Nephron (organoid): ENCODE measurements at regions not wholly inside any gene's neighbourhood (a gene's known extent, or its start where the extent isn't known, plus 50 kb on each side); places are given as distances from the start of the nearest gene placed in this dataset.

Experiments
- H3K27ac Mint-ChIP-seq, 3 experiments: 2 replicates each; pipeline ENCODE4 v1.8.0; 2020; ENCODE audit warnings: mixed read lengths in 3 of 3, mild to moderate bottlenecking in 2 of 3, moderate library complexity in 1 of 3
- H3K27me3 Mint-ChIP-seq: 2 replicates; pipeline ENCODE4 v1.8.0; 2021; ENCODE audit warnings: low read depth, mild to moderate bottlenecking, moderate library complexity, mixed read lengths
- H3K36me3 Mint-ChIP-seq: 2 replicates; pipeline ENCODE4 v1.8.0; 2020; ENCODE audit warnings: low read depth, mixed read lengths
- H3K4me1 Mint-ChIP-seq: 2 replicates; pipeline ENCODE4 v1.8.0; 2020; ENCODE audit warnings: mixed read lengths
- H3K4me3 Mint-ChIP-seq, 3 experiments: 2 replicates each; pipeline ENCODE4 v1.8.0; 2020; ENCODE audit warnings: mild to moderate bottlenecking in 3 of 3, mixed read lengths in 3 of 3, moderate library complexity in 2 of 3
- H3K9me3 Mint-ChIP-seq: 2 replicates; pipeline ENCODE4 v1.8.0; 2020; ENCODE audit warnings: mixed read lengths
- CTCF ChIP-seq, 3 experiments: fragments of 200-600 bp; sonication (generic); IDR thresholded peaks; one replicate each; pipeline ENCODE4 v1.5.0; 2021; ENCODE audit warnings: antibody characterized with exemption in 3 of 3; ENCODE audit not compliant: unreplicated experiment in 3 of 3

GRCh38 chr17:14437176-14437575 is 136.3 kb downstream of the HS3ST3B1 start:
- Mint-ChIP-seq H3K27ac (no peak overlapping the region), H3K4me1 (no peaks in the 10 kb centered on the region), H3K9me3 (no peaks in the 10 kb centered on the region), H3K36me3 (no peaks in the 10 kb centered on the region), H3K4me3 (no peak overlapping the region), H3K27me3 (no peaks in the 10 kb centered on the region)
- TF ChIP-seq CTCF (IDR thresholded peaks at IDR 0.05; ENCODE audit: unreplicated experiment in 3 of 3): no peak

- TF ChIP-seq CTCF (IDR thresholded peaks at IDR 0.05; ENCODE audit: unreplicated experiment in 3 of 3): no peak
- Mint-ChIP-seq H3K27me3 (no peaks in the 10 kb centered on the region), H3K4me1 (no peaks in the 10 kb centered on the region), H3K4me3 (no peak overlapping the region), H3K9me3 (no peaks in the 10 kb centered on the region), H3K36me3 (no peaks in the 10 kb centered on the region), H3K27ac (no peak overlapping the region)
Measured at GRCh38 chr17:14436266-14436665, 135.4 kb downstream of the HS3ST3B1 start.

GRCh38 chr17:14434506-14434905 is 133.6 kb downstream of the HS3ST3B1 start:
- H3K27me3 Mint-ChIP-seq: no peaks in the 10 kb centered on the region
- H3K27ac Mint-ChIP-seq: no peak overlapping the region
- TF ChIP-seq CTCF (IDR thresholded peaks at IDR 0.05; ENCODE audit: unreplicated experiment in 3 of 3): no peak
- H3K4me1 Mint-ChIP-seq: no peaks in the 10 kb centered on the region
- H3K9me3 Mint-ChIP-seq: no peaks in the 10 kb centered on the region
- H3K4me3 Mint-ChIP-seq: no peak overlapping the region
- no peaks in the 10 kb centered on the region for H3K36me3 Mint-ChIP-seq

GRCh38 chr17:14432079-14432478 is 131.2 kb downstream of the HS3ST3B1 start:
- H3K4me1 Mint-ChIP-seq: no peaks in the 10 kb centered on the region
- H3K36me3 Mint-ChIP-seq: no peaks in the 10 kb centered on the region
- no peak for TF ChIP-seq CTCF (IDR thresholded peaks at IDR 0.05; ENCODE audit: unreplicated experiment in 3 of 3)
- no peak overlapping the region for H3K27ac Mint-ChIP-seq
- H3K9me3 Mint-ChIP-seq: no peaks in the 10 kb centered on the region
- H3K4me3 Mint-ChIP-seq: no peak overlapping the region
- no peaks in the 10 kb centered on the region for H3K27me3 Mint-ChIP-seq

GRCh38 chr17:14429084-14429483 is 128.2 kb downstream of the HS3ST3B1 start:
- H3K36me3 Mint-ChIP-seq: no peaks in the 10 kb centered on the region
- H3K4me3 Mint-ChIP-seq: no peak overlapping the region

More at GRCh38 chr17:14429084-14429483, 128.2 kb downstream of the HS3ST3B1 start:
- TF ChIP-seq CTCF (IDR thresholded peaks at IDR 0.05; ENCODE audit: unreplicated experiment in 3 of 3): no peak
- Mint-ChIP-seq H3K9me3 (no peaks in the 10 kb centered on the region), H3K27ac (no peak overlapping the region), H3K27me3 (no peaks in the 10 kb centered on the region), H3K4me1 (no peaks in the 10 kb centered on the region)
